DND-41 (cell line): ENCODE measurements at regions not wholly inside any gene's neighbourhood (a gene's known extent, or its start where the extent isn't known, plus 50 kb on each side); places are given as distances from the start of the nearest gene placed in this dataset.

Experiments used
- ATAC-seq: fragments of 200-7000 bp; cut with Tn5 transposase; 3 replicates; pipeline ENCODE4 v1.9.1; 2021; ENCODE audit warnings: low read depth; ENCODE audit not compliant: insufficient read depth
- DNase-seq: peaks from one replicate; pipeline ENCODE4 v3.0.0-alpha.2; 2020
- H2AFZ ChIP-seq: 2 replicates; pipeline ENCODE4 v1.6.0; 2012; ENCODE audit warnings: low read depth, low read length
- H3K27ac ChIP-seq: 2 replicates; pipeline ENCODE4 v1.5.1; 2012; ENCODE audit warnings: low read length, inconsistent platforms
- H3K27me3 ChIP-seq: fragments of 200-600 bp; sonication (generic); 2 replicates; pipeline ENCODE4 v1.6.0; 2012; ENCODE audit warnings: low read length, mild to moderate bottlenecking, inconsistent platforms; ENCODE audit not compliant: insufficient read depth, poor library complexity
- H3K36me3 ChIP-seq: 2 replicates; pipeline ENCODE4 v1.5.1; 2012; ENCODE audit warnings: low read length, inconsistent platforms; ENCODE audit not compliant: insufficient read depth
- H3K4me1 ChIP-seq: 2 replicates; pipeline ENCODE4 v1.5.1; 2012; ENCODE audit warnings: mild to moderate bottlenecking, low read length; ENCODE audit not compliant: insufficient read depth
- H3K4me2 ChIP-seq: 2 replicates; pipeline ENCODE4 v1.6.0; 2012; ENCODE audit warnings: mild to moderate bottlenecking, moderate library complexity, low read length, inconsistent platforms; ENCODE audit not compliant: insufficient read depth
- H3K4me3 ChIP-seq, 2 experiments: fragments of 200-600 bp in 1 of 2; shearing (Covaris generic) in 1 of 2; 2 replicates each; pipeline ENCODE4 v1.5.1; 2012 to 2016; ENCODE audit warnings: inconsistent platforms in 2 of 2, low read length in 2 of 2, mild to moderate bottlenecking in 2 of 2, low read depth in 1 of 2, moderate library complexity in 1 of 2
- H3K79me2 ChIP-seq: 2 replicates; pipeline ENCODE4 v1.6.0; 2012; ENCODE audit warnings: low read length, inconsistent platforms; ENCODE audit not compliant: insufficient read depth
- H3K9ac ChIP-seq: 2 replicates; pipeline ENCODE4 v1.6.0; 2012; ENCODE audit warnings: low read depth, mild to moderate bottlenecking, inconsistent platforms, low read length, moderate library complexity
- H3K9me3 ChIP-seq: 2 replicates; pipeline ENCODE4 v1.5.1; 2012; ENCODE audit warnings: low read length, moderate library complexity, mild to moderate bottlenecking, inconsistent platforms; ENCODE audit not compliant: insufficient read depth, severe bottlenecking
- H4K20me1 ChIP-seq: 2 replicates; pipeline ENCODE4 v1.6.0; 2012; ENCODE audit warnings: low read length; ENCODE audit not compliant: insufficient read depth
- CTCF ChIP-seq: IDR thresholded peaks from 2 replicates; pipeline ENCODE4 v1.5.1; 2012; ENCODE audit warnings: borderline replicate concordance, low read length, moderate library complexity, mild to moderate bottlenecking; ENCODE audit not compliant: poor library complexity, severe bottlenecking; ENCODE audit errors: extremely low read depth
- EZH2 ChIP-seq: IDR thresholded peaks from 3 replicates; pipeline ENCODE4 v1.6.1; 2012; ENCODE audit warnings: borderline replicate concordance, low read depth, mild to moderate bottlenecking, moderate library complexity, low read length, inconsistent platforms; ENCODE audit not compliant: severe bottlenecking

- TF ChIP-seq EZH2 (no peak), CTCF (no peak)
- H3K9me3 ChIP-seq, result no peaks in the 10 kb centered on the region
- no peak for ATAC-seq
- H3K9ac ChIP-seq, result no peak overlapping the region
- no peaks in the 10 kb centered on the region for H3K79me2 ChIP-seq
- no peak for DNase-seq
- H3K36me3 ChIP-seq, result no peaks in the 10 kb centered on the region
- no peak overlapping the region for H3K4me3 ChIP-seq
- H3K4me1 ChIP-seq, result peaks cover 5% of the 10 kb centered on the region
- H3K4me2 ChIP-seq, result no peak overlapping the region
- no peak overlapping the region for H3K27ac ChIP-seq
- H2AFZ ChIP-seq, result no peak overlapping the region
- H3K27me3 ChIP-seq, result no peaks in the 10 kb centered on the region
- no peaks in the 10 kb centered on the region for H4K20me1 ChIP-seq
These were observed 89.7 kb upstream of the TAB2 start for GRCh38 chr6:149227796-149228195.

GRCh38 chr6:149228311-149228955, 89.1 kb upstream of the TAB2 start:
- Histone ChIP-seq H3K4me3 (no peak overlapping the region), H3K36me3 (no peaks in the 10 kb centered on the region), H3K27ac (no peak overlapping the region), H3K4me2 (no peak overlapping the region), H3K4me1 (peaks cover 12% of the 10 kb centered on the region), H3K79me2 (no peaks in the 10 kb centered on the region), H2AFZ (no peak overlapping the region), H4K20me1 (no peaks in the 10 kb centered on the region), H3K9ac (no peak overlapping the region), H3K9me3 (no peaks in the 10 kb centered on the region), H3K27me3 (no peaks in the 10 kb centered on the region)
- TF ChIP-seq EZH2 (no peak), CTCF (no peak)
- DNase-seq, result no peak
- no peak for ATAC-seq

GRCh38 chr6:149229096-149229495, 88.4 kb upstream of the TAB2 start:
- ATAC-seq (no peak), DNase-seq (no peak)
- no peaks in the 10 kb centered on the region for H3K36me3 ChIP-seq
- H3K27me3 ChIP-seq, result no peaks in the 10 kb centered on the region
- H3K9me3 ChIP-seq, result no peaks in the 10 kb centered on the region
- no peak overlapping the region for H3K4me3 ChIP-seq
- H3K4me1 ChIP-seq, result peaks cover 18% of the 10 kb centered on the region
- TF ChIP-seq EZH2 (no peak), CTCF (no peak)
- H2AFZ ChIP-seq, result no peak overlapping the region
- H4K20me1 ChIP-seq, result no peaks in the 10 kb centered on the region
- no peak overlapping the region for H3K4me2 ChIP-seq
- no peaks in the 10 kb centered on the region for H3K79me2 ChIP-seq
- no peak overlapping the region for H3K9ac ChIP-seq
- no peak overlapping the region for H3K27ac ChIP-seq
